PC-9 (cell line): ENCODE measurements at regions not wholly inside any gene's neighbourhood (a gene's known extent, or its start where the extent isn't known, plus 50 kb on each side); places are given as distances from the start of the nearest gene placed in this dataset.

Source experiments
- BruUV-seq: library from RNA; stranded (reverse); fragments of 400-500 nt; replicated peaks from 2 replicates; lab custom pipeline; 2021; lab: Mats Ljungman, UMichigan
- CTCF ChIA-PET: fragments of 300-600 bp; sonication (Branson Sonifier 250); formaldehyde crosslinking; loops from one replicate; lab custom pipeline; 2022; ENCODE audit warnings: antibody characterized with exemption; lab: Charles Lee
- POLR2A ChIA-PET: fragments of 300-600 bp; sonication (Branson Sonifier 250); formaldehyde crosslinking; loops from one replicate; lab custom pipeline; 2022; ENCODE audit warnings: antibody characterized with exemption; ENCODE audit not compliant: unreplicated experiment; lab: Charles Lee
- DNase-seq, 2 experiments: peaks; one replicate each; pipeline versions ENCODE4 v3.0.0 to v3.0.0-alpha.2; 2015 to 2022; ENCODE audit warnings: mixed read lengths in 1 of 2
- H2AFZ ChIP-seq: fragments of 200-600 bp; sonication (generic); 2 replicates; pipeline ENCODE4 v1.8.1; 2017; ENCODE audit warnings: antibody characterized with exemption
- H3F3A ChIP-seq: fragments of 200-600 bp; sonication (generic); 2 replicates; pipeline ENCODE4 v1.8.1; 2017; ENCODE audit warnings: antibody characterized with exemption, mild to moderate bottlenecking, low read depth; ENCODE audit not compliant: insufficient read depth
- H3K27ac ChIP-seq: fragments of 200-600 bp; sonication (generic); 2 replicates; pipeline ENCODE4 v1.6.1; 2016; ENCODE audit warnings: mixed run types
- H3K27me3 ChIP-seq: fragments of 200-600 bp; sonication (generic); 2 replicates; pipeline ENCODE4 v1.6.1; 2016; ENCODE audit warnings: low read depth, mixed run types; ENCODE audit not compliant: insufficient read depth
- H3K36me3 ChIP-seq: fragments of 200-600 bp; sonication (generic); 2 replicates; pipeline ENCODE4 v1.6.1; 2016; ENCODE audit warnings: low read depth, mixed run types
- H3K4me1 ChIP-seq: fragments of 200-600 bp; sonication (generic); replicated peaks from 2 replicates; pipeline ENCODE4 v1.6.1; 2016; ENCODE audit warnings: mixed run types; ENCODE audit not compliant: insufficient read depth
- H3K4me2 ChIP-seq: fragments of 200-600 bp; sonication (generic); 2 replicates; pipeline ENCODE4 v1.6.1; 2017; ENCODE audit warnings: mixed run types
- H3K4me3 ChIP-seq: fragments of 200-600 bp; sonication (generic); 2 replicates; pipeline ENCODE4 v1.6.1; 2016; ENCODE audit warnings: mixed run types
- H3K79me2 ChIP-seq: fragments of 200-600 bp; sonication (generic); 2 replicates; pipeline ENCODE4 v1.6.1; 2017; ENCODE audit warnings: low read depth, mixed run types
- H3K9me2 ChIP-seq: fragments of 200-600 bp; sonication (generic); 2 replicates; pipeline ENCODE4 v1.8.1; 2017; ENCODE audit warnings: mild to moderate bottlenecking; ENCODE audit not compliant: insufficient read depth
- H3K9me3 ChIP-seq: fragments of 200-600 bp; sonication (generic); 2 replicates; pipeline ENCODE4 v1.8.1; 2016; ENCODE audit warnings: low read depth; ENCODE audit not compliant: insufficient read depth
- H4K20me1 ChIP-seq: fragments of 200-600 bp; sonication (generic); 2 replicates; pipeline ENCODE4 v1.8.1; 2017; ENCODE audit not compliant: insufficient read depth
- CTCF ChIP-seq: fragments of 200-600 bp; sonication (generic); conservative IDR thresholded peaks from 2 replicates; pipeline ENCODE4 v1.6.1; 2017; ENCODE audit warnings: mixed run types, antibody characterized with exemption, mild to moderate bottlenecking, moderate library complexity
- EZH2 ChIP-seq: fragments of 200-600 bp; sonication (generic); IDR thresholded peaks from 2 replicates; pipeline ENCODE4 v1.8.0; 2017; ENCODE audit warnings: antibody characterized with exemption, low read depth
- intact Hi-C: fragments of 100-400 bp; cut with micrococcal nuclease; formaldehyde crosslinking; loops from one replicate; pipeline ENCODE4 v1.10.0; 2022; ENCODE audit not compliant: unreplicated experiment

GRCh38 chr9:88202321-88202720 is 64.0 kb upstream of the SPATA31C2 start:
- H3K27me3 ChIP-seq: no peaks in the 10 kb centered on the region
- no peak overlapping the region for H3K4me2 ChIP-seq
- H3K4me1 ChIP-seq: peaks cover 24% of the 10 kb centered on the region
- no peak for TF ChIP-seq CTCF
- TF ChIP-seq EZH2: no peak
- POLR2A ChIA-PET: no interaction called here
- CTCF ChIA-PET: no interaction called here
- no peaks in the 10 kb centered on the region for H3K79me2 ChIP-seq
- no peak for DNase-seq
- no peak overlapping the region for H2AFZ ChIP-seq
- no peak overlapping the region for H3K4me3 ChIP-seq
- H3K36me3 ChIP-seq: no peaks in the 10 kb centered on the region
- intact Hi-C loops: no loop called here
- H3K27ac ChIP-seq: no peak overlapping the region
- H4K20me1 ChIP-seq: no peaks in the 10 kb centered on the region
- peaks cover 25% of the 10 kb centered on the region for H3F3A ChIP-seq
- no peaks in the 10 kb centered on the region for H3K9me2 ChIP-seq
- no TSS peak for BruUV-seq
- H3K9me3 ChIP-seq: no peaks in the 10 kb centered on the region; the same call in 1 of the 2 replicates

DNA sequence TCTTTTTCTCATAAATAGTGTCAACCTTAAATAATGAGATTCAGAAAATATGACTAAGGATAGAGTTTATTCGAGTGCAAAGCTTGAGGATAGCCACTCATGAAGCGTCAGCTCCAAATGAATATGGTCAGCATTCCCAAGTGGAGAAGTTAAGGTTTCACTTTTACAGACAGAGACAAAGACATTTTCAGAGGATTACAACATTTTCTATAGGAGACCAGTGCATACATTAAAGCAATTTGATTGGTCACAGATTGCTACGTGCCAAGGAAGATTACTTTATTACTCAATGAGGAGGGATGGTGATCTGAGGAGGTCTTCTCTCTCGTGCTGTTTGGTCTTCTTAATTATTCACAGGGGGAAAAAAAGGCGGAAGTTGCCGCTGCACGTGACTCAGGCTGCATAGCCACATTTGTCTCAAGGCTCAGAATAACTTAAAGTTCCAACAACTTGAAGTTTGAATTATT is 60.1 kb upstream of the SPATA31C2 start:
- DNase-seq: peak in 1 of 2 experiments; percentile 62
- Histone ChIP-seq H2AFZ (peak overlapping the region; percentile 46), H3K4me2 (peak overlapping the region; percentile 77), H3K9me3 (no peaks in the 10 kb centered on the region), H3K4me1 (peaks cover 47% of the 10 kb centered on the region), H3K79me2 (no peaks in the 10 kb centered on the region), H3K27ac (peak overlapping the region; percentile 96), H3K4me3 (peak overlapping the region; percentile 43; the same call in 1 of the 2 replicates), H3K36me3 (no peaks in the 10 kb centered on the region), H3F3A (peaks cover 38% of the 10 kb centered on the region), H3K27me3 (no peaks in the 10 kb centered on the region), H3K9me2 (no peaks in the 10 kb centered on the region), H4K20me1 (no peaks in the 10 kb centered on the region)
- BruUV-seq: no TSS peak
- ChIA-PET POLR2A (interaction anchor here (0.8 to 1.8 kb wide), 3 partner anchors 58 to 1321 kb away, joined by 4 to 21 read pairs (median 16); no protein-coding TSS in a partner anchor), CTCF (no interaction called here)
- no peak for TF ChIP-seq EZH2
- intact Hi-C loops: loop anchor here (1.0 to 5.0 kb wide), 3 partner anchors 73 to 190 kb away; partner anchors contain the start of gene SPIN1

GRCh38 chr9:88197781-88198340 is 59.6 kb upstream of the SPATA31C2 start:
- Histone ChIP-seq H3K36me3 (no peaks in the 10 kb centered on the region), H3K79me2 (no peaks in the 10 kb centered on the region), H2AFZ (peak overlapping the region; percentile 46; the same call in 1 of the 2 replicates), H3F3A (peaks cover 38% of the 10 kb centered on the region), H4K20me1 (no peaks in the 10 kb centered on the region), H3K4me2 (peak overlapping the region; percentile 77), H3K27me3 (no peaks in the 10 kb centered on the region), H3K27ac (peak overlapping the region; percentile 96), H3K4me3 (peak overlapping the region; percentile 43; the same call in 1 of the 2 replicates), H3K9me3 (no peaks in the 10 kb centered on the region), H3K9me2 (no peaks in the 10 kb centered on the region), H3K4me1 (peaks cover 47% of the 10 kb centered on the region)
- TF ChIP-seq EZH2 (no peak), CTCF (no peak)
- BruUV-seq: no TSS peak
- ChIA-PET POLR2A (interaction anchor here (0.5 to 1.8 kb wide), 5 partner anchors 10 to 1321 kb away, joined by 3 to 21 read pairs (median 11); no protein-coding TSS in a partner anchor), CTCF (interaction anchor here (1.1 kb wide), 1 partner anchor 223 kb away, joined by 3 read pairs; the partner anchor contains the start of gene CDK20)
- intact Hi-C loops: loop anchor here (1.0 to 5.0 kb wide), 3 partner anchors 73 to 190 kb away; partner anchors contain the start of gene SPIN1
- DNase-seq: peak; percentile 46 to 98
